Suprapubic skin (tissue), 4 donors: ENCODE measurements at regions not wholly inside any gene's neighbourhood (a gene's known extent, or its start where the extent isn't known, plus 50 kb on each side); places are given as distances from the start of the nearest gene placed in this dataset.

ENCODE experiments used
- DNase-seq, 2 donors: peaks; one replicate each; pipeline ENCODE4 v3.0.0-alpha.2; 2019; ENCODE audit warnings: low spot score in 2 of 2
- H3K27ac ChIP-seq: fragments of 200-600 bp; sonication (generic); one replicate; pipeline ENCODE4 v1.5.1; 2019
- H3K27me3 ChIP-seq: fragments of 200-600 bp; sonication (generic); one replicate; pipeline ENCODE4 v1.5.1; 2019
- H3K36me3 ChIP-seq: fragments of 200-600 bp; sonication (generic); one replicate; pipeline ENCODE4 v1.5.1; 2019
- H3K4me1 ChIP-seq: fragments of 200-600 bp; sonication (generic); one replicate; pipeline ENCODE4 v1.5.1; 2019
- H3K4me3 ChIP-seq: fragments of 200-600 bp; sonication (generic); one replicate; pipeline ENCODE4 v1.5.1; 2019; ENCODE audit warnings: mild to moderate bottlenecking
- H3K9me3 ChIP-seq: fragments of 200-600 bp; sonication (generic); one replicate; pipeline ENCODE4 v1.5.1; 2019
- CTCF ChIP-seq, 2 donors: fragments of 200-600 bp in 1 of 2; fragments of 450-650 bp in 1 of 2; sonication (generic) in 1 of 2; IDR thresholded peaks; one replicate each; pipeline ENCODE4 v1.5.1; 2016 to 2019; ENCODE audit warnings: antibody characterized with exemption in 2 of 2, mild to moderate bottlenecking in 1 of 2, moderate library complexity in 1 of 2
- EP300 ChIP-seq: sonication (generic); formaldehyde crosslinking; IDR thresholded peaks from one replicate; pipeline ENCODE4 v1.6.1; 2017; ENCODE audit warnings: antibody characterized with exemption
- POLR2A ChIP-seq, 2 donors: fragments of 450-650 bp; IDR thresholded peaks; one replicate each; pipeline ENCODE4 v1.6.1; 2017; ENCODE audit warnings: antibody characterized with exemption in 2 of 2, mild to moderate bottlenecking in 2 of 2, moderate library complexity in 2 of 2
- POLR2AphosphoS5 ChIP-seq, 3 donors: sonication (generic); formaldehyde crosslinking; IDR thresholded peaks; one replicate each; pipeline ENCODE4 v1.6.1; 2017; ENCODE audit warnings: antibody characterized with exemption in 3 of 3
- WGBS: methylation state at CpG from one replicate; pipeline ENCODE4 v1.1.5; 2018; 5-methylcytosine and 5-hydroxymethylcytosine counted together

GRCh38 chr12:76247992-76248391, 100.2 kb downstream of the BBS10 start:
- no peaks in the 10 kb centered on the region for H3K36me3 ChIP-seq
- 86% methylated on average over 1 of the region's 1 CpG for WGBS

GRCh38 chr12:76247026-76247646, 101.1 kb downstream of the BBS10 start:
- Histone ChIP-seq H3K27ac (no peak overlapping the region), H3K4me1 (no peaks in the 10 kb centered on the region), H3K36me3 (no peaks in the 10 kb centered on the region), H3K9me3 (no peaks in the 10 kb centered on the region), H3K4me3 (no peak overlapping the region), H3K27me3 (no peaks in the 10 kb centered on the region)
- no peak for TF ChIP-seq POLR2A (IDR thresholded peaks at IDR 0.05)
- no peak for TF ChIP-seq EP300
- TF ChIP-seq CTCF (IDR thresholded peaks at IDR 0.05): no peak
- TF ChIP-seq POLR2AphosphoS5 (IDR thresholded peaks at IDR 0.05): no peak
- DNase-seq: no peak
- 74% methylated on average over 4 of the region's 4 CpGs for WGBS

More at GRCh38 chr12:76247992-76248391, 100.2 kb downstream of the BBS10 start:
- TF ChIP-seq POLR2A (IDR thresholded peaks at IDR 0.05): no peak
- no peak for TF ChIP-seq EP300
- TF ChIP-seq POLR2AphosphoS5 (IDR thresholded peaks at IDR 0.05): no peak
- no peak for TF ChIP-seq CTCF (IDR thresholded peaks at IDR 0.05)
- no peak for DNase-seq
- no peak overlapping the region for H3K27ac ChIP-seq
- H3K9me3 ChIP-seq: no peaks in the 10 kb centered on the region
- H3K4me1 ChIP-seq: no peaks in the 10 kb centered on the region
- H3K4me3 ChIP-seq: no peak overlapping the region
- no peaks in the 10 kb centered on the region for H3K27me3 ChIP-seq

GRCh38 chr12:76246611-76247010, 101.6 kb downstream of the BBS10 start:
- 55% methylated on average over 2 of the region's 2 CpGs for WGBS

GRCh38 chr12:76244300-76244699, 103.9 kb downstream of the BBS10 start:
- no peaks in the 10 kb centered on the region for H3K4me1 ChIP-seq
- H3K4me3 ChIP-seq: no peak overlapping the region
- H3K36me3 ChIP-seq: no peaks in the 10 kb centered on the region
- no peak for TF ChIP-seq EP300
- TF ChIP-seq POLR2AphosphoS5 (IDR thresholded peaks at IDR 0.05): no peak
- no peak for TF ChIP-seq POLR2A (IDR thresholded peaks at IDR 0.05)
- TF ChIP-seq CTCF (IDR thresholded peaks at IDR 0.05): no peak
- no peak for DNase-seq
- H3K9me3 ChIP-seq: no peaks in the 10 kb centered on the region
- H3K27me3 ChIP-seq: no peaks in the 10 kb centered on the region
- H3K27ac ChIP-seq: no peak overlapping the region
- 69% methylated on average over 3 of the region's 3 CpGs for WGBS

More at GRCh38 chr12:76246611-76247010, 101.6 kb downstream of the BBS10 start:
- H3K36me3 ChIP-seq: no peaks in the 10 kb centered on the region
- no peaks in the 10 kb centered on the region for H3K27me3 ChIP-seq
- H3K4me3 ChIP-seq: no peak overlapping the region
- DNase-seq: no peak
- no peaks in the 10 kb centered on the region for H3K4me1 ChIP-seq
- no peaks in the 10 kb centered on the region for H3K9me3 ChIP-seq
- TF ChIP-seq POLR2AphosphoS5 (IDR thresholded peaks at IDR 0.05) (no peak), CTCF (IDR thresholded peaks at IDR 0.05) (no peak), POLR2A (IDR thresholded peaks at IDR 0.05) (no peak), EP300 (no peak)
- no peak overlapping the region for H3K27ac ChIP-seq

- Histone ChIP-seq H3K36me3 (no peaks in the 10 kb centered on the region), H3K4me3 (no peak overlapping the region), H3K4me1 (no peaks in the 10 kb centered on the region), H3K27ac (no peak overlapping the region), H3K27me3 (no peaks in the 10 kb centered on the region), H3K9me3 (no peaks in the 10 kb centered on the region)
- no peak for TF ChIP-seq EP300
- no peak for TF ChIP-seq POLR2AphosphoS5 (IDR thresholded peaks at IDR 0.05)
- TF ChIP-seq CTCF (IDR thresholded peaks at IDR 0.05): no peak
- TF ChIP-seq POLR2A (IDR thresholded peaks at IDR 0.05): no peak
- 68% methylated on average over 2 of the region's 2 CpGs for WGBS
- no peak for DNase-seq
Observed at GRCh38 chr12:76242813-76243550, 105.2 kb downstream of the BBS10 start.
